ENCODE measurements at regions not wholly inside any gene's neighbourhood (a gene's known extent, or its start where the extent isn't known, plus 50 kb on each side); places are given as distances from the start of the nearest gene placed in this dataset.

DNA sequence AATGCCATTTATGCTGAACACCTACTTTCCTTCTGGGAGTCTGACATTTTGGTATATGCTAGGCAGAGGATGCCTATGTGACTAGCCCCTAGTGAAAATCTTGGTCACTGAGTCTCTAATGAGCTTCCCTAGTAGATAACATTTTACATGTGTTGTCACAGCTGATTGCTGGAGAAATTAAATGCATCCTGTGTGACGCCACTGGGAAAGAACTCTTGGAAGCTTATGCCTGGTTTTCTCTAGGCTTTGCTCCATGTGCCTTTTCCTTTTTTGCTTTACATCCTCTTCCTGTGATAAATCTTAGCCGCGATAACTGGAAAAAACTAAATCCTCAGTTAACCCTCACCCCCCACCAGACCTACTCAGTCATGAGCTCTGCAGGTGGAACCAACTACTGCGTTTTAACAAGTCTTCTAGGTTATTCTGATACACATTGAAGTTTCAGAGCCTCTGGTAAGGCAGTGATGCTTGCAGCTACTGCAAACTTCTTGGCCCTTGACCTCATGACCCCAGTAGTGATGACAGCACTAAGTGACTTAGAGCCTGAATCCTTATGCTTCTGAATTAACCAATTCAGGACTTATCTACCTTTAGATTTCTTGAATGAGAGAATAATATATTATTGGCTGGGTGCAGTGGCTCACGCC is 292.4 kb upstream of the SOX14 start:
- TF ChIP-seq, protein P1, sequence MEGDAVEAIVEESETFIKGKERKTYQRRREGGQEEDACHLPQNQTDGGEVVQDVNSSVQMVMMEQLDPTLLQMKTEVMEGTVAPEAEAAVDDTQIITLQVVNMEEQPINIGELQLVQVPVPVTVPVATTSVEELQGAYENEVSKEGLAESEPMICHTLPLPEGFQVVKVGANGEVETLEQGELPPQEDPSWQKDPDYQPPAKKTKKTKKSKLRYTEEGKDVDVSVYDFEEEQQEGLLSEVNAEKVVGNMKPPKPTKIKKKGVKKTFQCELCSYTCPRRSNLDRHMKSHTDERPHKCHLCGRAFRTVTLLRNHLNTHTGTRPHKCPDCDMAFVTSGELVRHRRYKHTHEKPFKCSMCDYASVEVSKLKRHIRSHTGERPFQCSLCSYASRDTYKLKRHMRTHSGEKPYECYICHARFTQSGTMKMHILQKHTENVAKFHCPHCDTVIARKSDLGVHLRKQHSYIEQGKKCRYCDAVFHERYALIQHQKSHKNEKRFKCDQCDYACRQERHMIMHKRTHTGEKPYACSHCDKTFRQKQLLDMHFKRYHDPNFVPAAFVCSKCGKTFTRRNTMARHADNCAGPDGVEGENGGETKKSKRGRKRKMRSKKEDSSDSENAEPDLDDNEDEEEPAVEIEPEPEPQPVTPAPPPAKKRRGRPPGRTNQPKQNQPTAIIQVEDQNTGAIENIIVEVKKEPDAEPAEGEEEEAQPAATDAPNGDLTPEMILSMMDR (IDR thresholded peaks at IDR 0.05), result no peak
- no peak for TF ChIP-seq POLR2A (IDR thresholded peaks at IDR 0.05)
